HG03135 (cell line): ENCODE measurements at regions not wholly inside any gene's neighbourhood (a gene's known extent, or its start where the extent isn't known, plus 50 kb on each side); places are given as distances from the start of the nearest gene placed in this dataset.

Experiments
- ATAC-seq: cut with Tn5 transposase; IDR thresholded peaks from one replicate; pipeline ENCODE4 v1.9.1; 2021; ENCODE audit warnings: mild to moderate bottlenecking, moderate library complexity; ENCODE audit not compliant: unreplicated experiment

- no peak for ATAC-seq
Observed at GRCh38 chr6:8277769-8278168, 157.6 kb downstream of the SLC35B3 start.

DNA sequence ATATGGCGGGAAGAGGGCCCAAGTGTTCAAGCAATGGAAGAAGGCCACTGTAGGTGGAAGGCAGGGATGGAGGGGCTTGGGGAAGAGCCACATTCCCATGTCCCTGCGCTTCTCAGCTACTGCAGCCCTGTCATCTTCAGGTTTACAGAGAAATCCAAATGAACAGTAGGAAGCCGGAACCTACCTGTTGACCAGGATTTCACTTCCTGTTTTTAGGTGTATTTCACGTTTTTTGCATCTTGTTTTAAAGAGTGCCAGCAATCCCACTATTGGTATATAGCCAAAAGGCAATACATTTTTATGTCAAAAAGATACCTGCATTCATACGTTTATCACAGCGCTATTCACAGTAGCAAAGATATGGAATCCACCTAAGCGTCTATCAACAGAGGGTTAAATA, 159.2 kb downstream of the SLC35B3 start:
- ATAC-seq: no peak

GRCh38 chr6:8275667-8276066, 159.7 kb downstream of the SLC35B3 start:
- no peak for ATAC-seq

- no peak for ATAC-seq
Observed at GRCh38 chr6:8274226-8274625, 161.1 kb downstream of the SLC35B3 start.

DNA sequence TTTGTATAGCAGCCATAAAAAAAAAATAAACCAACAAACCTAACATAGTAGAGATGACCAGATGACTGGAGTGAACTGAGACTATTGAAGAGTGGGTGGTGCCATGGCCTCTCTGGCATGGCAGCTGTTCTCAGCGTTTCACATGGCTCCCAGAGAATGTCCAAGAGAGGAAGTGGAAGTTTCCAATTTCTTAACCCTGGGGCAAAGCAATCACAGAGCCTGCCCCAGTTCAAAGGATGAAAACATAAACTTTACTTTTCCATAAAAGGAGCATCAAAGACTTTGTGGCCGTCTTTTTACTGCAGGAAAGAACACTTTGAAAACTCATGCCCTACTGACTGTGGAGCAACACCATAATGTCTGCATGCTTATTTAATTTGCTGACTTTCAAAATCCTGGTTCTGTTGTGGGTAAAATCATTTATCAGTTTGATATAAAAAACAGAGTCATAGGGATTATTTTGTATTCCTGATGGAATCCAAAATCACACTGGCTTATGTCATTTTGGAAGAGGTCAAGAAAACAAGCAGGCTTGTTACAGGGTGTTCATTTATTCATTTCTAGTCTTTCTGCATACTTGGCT, 165.4 kb downstream of the SLC35B3 start:
- ATAC-seq: no peak

DNA sequence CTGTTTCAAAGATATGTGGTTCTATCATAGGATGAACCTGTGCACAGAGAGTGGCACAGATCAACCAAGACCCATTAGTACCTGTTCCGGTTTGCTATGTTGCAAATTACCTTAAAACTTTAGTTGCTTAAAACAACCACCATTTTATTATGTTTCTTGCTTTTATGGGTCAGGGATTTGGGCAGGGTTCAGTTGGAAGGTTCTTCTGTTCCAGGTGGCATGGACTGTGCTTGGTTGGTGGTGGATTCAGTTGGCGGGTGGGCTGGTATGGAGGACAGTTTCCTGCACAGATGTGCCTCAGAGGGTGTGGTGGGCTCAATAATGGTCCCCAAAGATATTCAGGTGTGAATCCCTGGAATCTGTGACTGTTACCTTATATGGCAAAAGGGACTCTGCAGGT, 166.3 kb downstream of the SLC35B3 start:
- ATAC-seq: no peak

GRCh38 chr6:8268606-8269005, 166.3 kb upstream of the EEF1E1 start:
- ATAC-seq: no peak

DNA sequence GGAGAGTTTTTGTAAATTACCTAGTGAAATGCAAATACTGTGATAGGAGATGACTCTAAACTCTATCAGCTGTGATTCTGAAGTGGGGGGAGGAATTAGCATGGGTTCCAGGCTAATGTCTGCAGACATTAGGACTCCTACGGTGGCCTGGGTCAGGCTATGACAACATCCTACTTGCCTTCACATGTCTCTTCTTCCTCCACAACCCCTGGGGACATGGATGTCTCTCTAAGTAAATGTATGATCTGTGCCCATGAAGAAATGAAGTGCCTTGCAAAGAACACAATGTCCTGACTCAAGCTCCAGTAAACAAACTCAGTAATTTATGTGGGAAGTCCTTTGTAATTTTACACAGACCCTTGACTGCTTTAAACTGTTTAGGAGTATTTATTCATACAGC, 165.8 kb upstream of the EEF1E1 start:
- no peak for ATAC-seq

- no peak for ATAC-seq
Observed at GRCh38 chr6:8260610-8261009, 158.3 kb upstream of the EEF1E1 start.

- no peak for ATAC-seq
Observed at GRCh38 chr6:8246403-8246802, 144.1 kb upstream of the EEF1E1 start.

DNA sequence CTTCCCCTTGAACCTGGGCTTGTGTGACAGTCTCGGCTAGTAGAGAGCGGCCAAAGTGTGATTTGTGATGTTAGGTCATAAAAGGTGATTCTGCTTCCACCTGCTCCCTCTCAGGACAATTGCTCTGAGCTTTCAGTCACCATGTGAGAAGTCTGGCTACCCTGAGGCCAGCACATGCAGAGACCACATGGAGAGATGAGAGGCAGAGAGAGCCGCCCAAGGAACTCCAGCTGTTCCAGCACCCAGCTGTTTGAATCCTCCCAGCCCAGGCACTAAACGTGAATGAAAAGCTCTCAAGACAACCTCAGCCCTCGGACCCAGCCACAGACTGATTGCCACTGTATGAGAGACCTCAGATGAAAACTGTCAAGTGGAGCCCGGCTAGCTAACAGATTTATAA, 143.4 kb upstream of the EEF1E1 start:
- ATAC-seq: no peak

GRCh38 chr6:8243475-8243874, 141.1 kb upstream of the EEF1E1 start:
- ATAC-seq: no peak

DNA sequence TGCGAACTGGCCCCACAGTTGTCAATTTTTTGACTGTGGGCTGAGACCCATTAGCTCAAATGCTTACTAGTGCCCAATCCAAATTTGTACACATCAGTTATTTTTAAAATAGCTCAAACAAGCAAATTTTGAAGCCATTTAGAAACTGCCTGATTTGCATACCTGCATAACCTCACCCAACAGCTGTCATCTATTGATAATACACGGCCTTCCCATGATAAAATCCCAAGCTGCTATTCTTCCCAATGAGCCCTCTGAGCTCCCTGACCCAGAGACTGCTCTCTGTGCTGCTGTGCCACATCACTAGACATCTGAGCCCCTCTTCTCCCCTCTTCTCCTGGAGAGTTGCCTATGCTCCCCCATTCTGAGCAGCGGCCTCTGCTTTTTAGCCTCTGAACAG, 140.5 kb upstream of the EEF1E1 start:
- no peak for ATAC-seq

GRCh38 chr6:8240301-8240700, 138.0 kb upstream of the EEF1E1 start:
- no peak for ATAC-seq

GRCh38 chr6:8238773-8239683, 136.7 kb upstream of the EEF1E1 start:
- ATAC-seq: no peak

- no peak for ATAC-seq
Observed at GRCh38 chr6:8237668-8238067, 135.3 kb upstream of the EEF1E1 start.

DNA sequence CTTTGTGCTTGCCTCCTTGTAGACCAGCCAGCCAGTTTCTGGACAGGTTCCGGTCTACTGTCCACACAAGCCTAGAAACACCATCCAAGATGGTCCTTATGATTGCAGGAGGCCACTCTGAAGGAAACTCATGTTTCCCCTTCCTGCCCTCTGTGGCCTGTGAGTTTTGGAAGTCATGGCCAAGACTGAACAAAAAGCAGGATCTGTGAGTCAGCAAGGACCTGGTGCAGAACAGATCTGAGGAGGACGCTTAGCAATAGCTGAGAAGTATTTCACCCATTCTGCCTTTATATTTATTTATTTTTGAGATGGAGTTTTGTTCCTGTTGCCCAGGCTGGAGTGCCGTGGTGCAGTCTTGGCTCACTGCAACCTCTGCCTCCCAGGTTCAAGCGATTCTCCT, 134.6 kb upstream of the EEF1E1 start:
- ATAC-seq: no peak

DNA sequence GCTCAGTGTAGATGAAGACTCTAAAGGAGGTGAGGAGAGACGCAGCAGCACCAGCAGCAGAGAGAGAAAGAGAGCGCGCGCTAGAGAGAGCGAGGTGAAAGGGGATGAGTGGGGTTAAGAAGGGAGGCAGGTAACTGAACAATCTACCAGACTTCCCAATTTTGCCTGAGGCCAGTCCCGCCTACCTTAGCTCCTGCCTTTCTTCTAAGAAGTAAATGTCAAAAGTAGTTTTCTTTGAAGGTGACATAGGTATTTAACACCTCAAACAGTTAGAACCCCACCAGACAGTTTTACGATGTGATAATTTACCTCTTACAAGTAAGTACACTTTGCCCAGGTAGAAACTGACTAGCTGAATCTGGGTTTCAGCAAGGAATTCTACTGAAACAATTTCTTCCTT, 132.0 kb upstream of the EEF1E1 start:
- ATAC-seq: no peak

- no peak for ATAC-seq
Observed at GRCh38 chr6:8231956-8232355, 129.6 kb upstream of the EEF1E1 start.

- ATAC-seq: no peak
Observed at GRCh38 chr6:8229915-8230756, 127.8 kb upstream of the EEF1E1 start.

DNA sequence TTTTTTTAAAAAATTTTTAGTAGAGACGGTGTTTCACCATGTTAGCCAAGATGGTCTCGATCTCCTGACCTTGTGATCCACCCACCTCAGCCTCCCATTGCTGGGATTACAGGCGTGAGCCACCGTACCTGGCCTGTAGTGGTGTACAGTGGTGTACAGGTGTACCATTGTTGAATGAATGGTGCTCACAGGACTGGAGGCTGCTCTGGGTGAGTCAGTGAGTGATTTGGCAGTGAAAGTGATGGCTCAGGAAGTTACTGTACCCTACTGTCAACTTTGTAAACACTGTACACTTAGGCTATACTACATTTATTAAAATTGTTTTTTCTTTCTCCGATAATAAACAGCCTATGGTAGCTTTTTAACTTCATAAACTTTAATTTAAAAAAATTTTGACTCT, 122.8 kb upstream of the EEF1E1 start:
- ATAC-seq: no peak

DNA sequence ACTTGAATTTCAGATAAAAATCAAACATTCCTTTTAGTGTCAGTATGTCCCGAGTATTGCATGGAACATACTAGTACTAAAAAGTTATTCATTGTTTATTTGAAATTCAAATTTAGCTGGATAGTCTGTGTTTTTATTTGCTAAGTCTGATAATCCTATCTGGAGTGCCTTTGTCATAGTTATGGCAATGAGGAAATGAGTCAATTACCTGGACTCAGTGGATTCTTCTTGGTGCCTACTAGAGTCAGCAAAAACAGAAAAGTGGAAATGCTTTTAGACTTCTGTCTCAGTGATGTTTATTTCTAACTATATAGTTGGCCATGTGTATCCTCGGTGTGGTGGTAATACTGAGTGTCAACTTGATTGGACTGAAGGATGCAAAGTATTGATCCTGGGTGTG, 121.3 kb upstream of the EEF1E1 start:
- ATAC-seq: no peak
